Heart left ventricle (tissue), 16 donors: ENCODE measurements at regions not wholly inside any gene's neighbourhood (a gene's known extent, or its start where the extent isn't known, plus 50 kb on each side); places are given as distances from the start of the nearest gene placed in this dataset.
"Not testable (repeated sequence)": the region's sequence is repeated elsewhere in the genome, so short reads cannot be mapped to it uniquely, and the experiment has no call there.

Experiments used
- ATAC-seq, 4 donors: fragments of 200-7000 bp; cut with Tn5 transposase; one replicate each; pipeline ENCODE4 v1.9.1; 2020 to 2022; ENCODE audit warnings: moderate library complexity in 4 of 4, mild to moderate bottlenecking in 3 of 4, moderate number of reproducible peaks in 1 of 4
- DNase-seq, 5 donors: peaks; one replicate each; pipeline ENCODE4 v3.0.0-alpha.2; 2020
- H3K27ac ChIP-seq, 12 donors: fragments of 200-600 bp; sonication (generic) in 4 of 12; one replicate each; pipeline versions ENCODE4 v1.5.0 to v1.8.0; 2016 to 2022; ENCODE audit warnings: mild to moderate bottlenecking in 2 of 12
- H3K27me3 ChIP-seq, 9 donors: fragments of 200-600 bp; sonication (generic) in 2 of 9; one replicate each; pipeline versions ENCODE4 v1.5.1 to v1.8.0; 2016 to 2022; ENCODE audit warnings: mild to moderate bottlenecking in 3 of 9
- H3K36me3 ChIP-seq, 9 donors: fragments of 200-600 bp; sonication (generic) in 2 of 9; one replicate each; pipeline versions ENCODE4 v1.5.0 to v1.8.0; 2018 to 2022; ENCODE audit warnings: mild to moderate bottlenecking in 2 of 9
- H3K4me1 ChIP-seq, 12 donors: fragments of 200-600 bp; sonication (generic) in 4 of 12; one replicate each; pipeline versions ENCODE4 v1.5.0 to v1.8.0; 2016 to 2022; ENCODE audit warnings: mild to moderate bottlenecking in 3 of 12
- H3K4me3 ChIP-seq, 12 donors: fragments of 200-600 bp; sonication (generic) in 4 of 12; one replicate each; pipeline versions ENCODE4 v1.5.0 to v1.8.0; 2017 to 2022; ENCODE audit warnings: mild to moderate bottlenecking in 9 of 12, moderate library complexity in 4 of 12
- H3K9me3 ChIP-seq, 12 donors: fragments of 200-600 bp; sonication (generic) in 4 of 12; one replicate each; pipeline versions ENCODE4 v1.5.0 to v1.8.0; 2016 to 2022; ENCODE audit warnings: mild to moderate bottlenecking in 1 of 12
- POLR2A ChIP-seq, 2 donors: fragments of 450-650 bp; IDR thresholded peaks; one replicate each; pipeline ENCODE4 v1.6.1; 2017; ENCODE audit warnings: antibody characterized with exemption in 2 of 2, mild to moderate bottlenecking in 2 of 2, moderate library complexity in 2 of 2
- WGBS, 4 donors: extraction: QIAGEN DNeasy Blood & Tissue Kit in 2 of 4; methylation state at CpG; one replicate each; pipeline versions ENCODE4 v1.1.5 to v1.1.7; 2013 to 2018; 5-methylcytosine and 5-hydroxymethylcytosine counted together
- intact Hi-C, 10 donors: fragments of 100-400 bp; cut with DNase I; formaldehyde crosslinking; loops; one replicate each; pipeline versions ENCODE4 v1.11.1 to v1.14.2; 2022
- TF ChIP-seq, protein P1 (sequence below), 12 donors: fragments of 200-600 bp; sonication (generic) in 4 of 12; IDR thresholded peaks; one replicate each; pipeline versions ENCODE4 v1.5.0 to v1.8.0; 2018 to 2022; ENCODE audit warnings: antibody characterized with exemption in 12 of 12, mild to moderate bottlenecking in 5 of 12
- donor health status: ischemic (EF 13 %, LVEDD 7.1; RV severe dilation, severe dysfunction).
- donor health status: healthy with polysubstance abuse.
- donor health status: DM: no; HTN: yes; CAD: no.
- donor health status: DM: no; HTN: no; CAD: no.
- donor health status: ischemic (EF 25% LVEDD 6.9; RV normal size, moderate dysfunction).
- donor health status: ischemic (EF 25% LVEDD 5.7; RV mildly dilated, moderate dysfunction).
- donor health status: healthy.
- donor health status: DM: yes; HTN: yes; CAD: no.
- donor health status: ischemic (EF 35%, LVEDD 5.7; RV mildly dilated, moderate dysfunction).
- donor health status: nonischemic (EF 11% LVEDD 7.7; RV severe dilation, severe dysfunction).
- donor health status: DM: yes; HTN: yes; CAD: no.
- donor health status: PGD.
- donor health status: ischemic (EF 29% LVEDD 5.4; RV normal size, mild dysfunction).
- donor health status: nonischemic (EF 23%, LVEDD 6.1; RV moderate dilation, normal function).

DNA sequence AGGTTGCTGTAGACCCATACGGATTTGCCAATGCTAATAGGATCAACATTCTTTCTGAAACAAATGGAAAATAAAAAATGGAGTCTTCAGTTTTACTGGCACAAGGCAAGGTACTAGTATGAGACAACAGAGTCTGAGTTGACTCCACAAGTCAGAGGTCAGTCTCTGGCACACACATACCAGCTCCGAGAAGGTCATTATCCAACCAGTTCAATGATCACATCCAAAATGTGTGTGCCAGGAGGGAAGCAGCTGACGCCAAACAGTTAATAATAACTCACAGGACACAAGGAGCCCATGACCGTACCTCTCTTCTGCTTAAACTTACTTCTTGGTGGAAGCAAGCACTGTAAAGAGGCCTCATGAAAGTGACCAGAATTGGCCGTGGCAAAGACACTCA, 528.6 kb downstream of the ZNF516 start:
- ATAC-seq = peak in 3 of 4 donors; percentile 55 to 89 (median 87)
- H3K27ac ChIP-seq = no peak overlapping the region
- TF ChIP-seq POLR2A (IDR thresholded peaks at IDR 0.05) = no peak
- TF ChIP-seq, protein P1, sequence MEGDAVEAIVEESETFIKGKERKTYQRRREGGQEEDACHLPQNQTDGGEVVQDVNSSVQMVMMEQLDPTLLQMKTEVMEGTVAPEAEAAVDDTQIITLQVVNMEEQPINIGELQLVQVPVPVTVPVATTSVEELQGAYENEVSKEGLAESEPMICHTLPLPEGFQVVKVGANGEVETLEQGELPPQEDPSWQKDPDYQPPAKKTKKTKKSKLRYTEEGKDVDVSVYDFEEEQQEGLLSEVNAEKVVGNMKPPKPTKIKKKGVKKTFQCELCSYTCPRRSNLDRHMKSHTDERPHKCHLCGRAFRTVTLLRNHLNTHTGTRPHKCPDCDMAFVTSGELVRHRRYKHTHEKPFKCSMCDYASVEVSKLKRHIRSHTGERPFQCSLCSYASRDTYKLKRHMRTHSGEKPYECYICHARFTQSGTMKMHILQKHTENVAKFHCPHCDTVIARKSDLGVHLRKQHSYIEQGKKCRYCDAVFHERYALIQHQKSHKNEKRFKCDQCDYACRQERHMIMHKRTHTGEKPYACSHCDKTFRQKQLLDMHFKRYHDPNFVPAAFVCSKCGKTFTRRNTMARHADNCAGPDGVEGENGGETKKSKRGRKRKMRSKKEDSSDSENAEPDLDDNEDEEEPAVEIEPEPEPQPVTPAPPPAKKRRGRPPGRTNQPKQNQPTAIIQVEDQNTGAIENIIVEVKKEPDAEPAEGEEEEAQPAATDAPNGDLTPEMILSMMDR (IDR thresholded peaks at IDR 0.05) = no peak
- H3K4me1 ChIP-seq = peaks cover 0 to 8% (median 0%) of the 10 kb centered on the region in 12 donors
- no peaks in the 10 kb centered on the region for H3K36me3 ChIP-seq
- DNase-seq = no peak
- intact Hi-C loops = no loop called here
- no peaks in the 10 kb centered on the region for H3K27me3 ChIP-seq
- no peak overlapping the region for H3K4me3 ChIP-seq
- H3K9me3 ChIP-seq = no peaks in the 10 kb centered on the region
- WGBS, 4 donors = 57 to 73% (median 65%) methylated on average over 5 of the region's 5 CpGs

DNA sequence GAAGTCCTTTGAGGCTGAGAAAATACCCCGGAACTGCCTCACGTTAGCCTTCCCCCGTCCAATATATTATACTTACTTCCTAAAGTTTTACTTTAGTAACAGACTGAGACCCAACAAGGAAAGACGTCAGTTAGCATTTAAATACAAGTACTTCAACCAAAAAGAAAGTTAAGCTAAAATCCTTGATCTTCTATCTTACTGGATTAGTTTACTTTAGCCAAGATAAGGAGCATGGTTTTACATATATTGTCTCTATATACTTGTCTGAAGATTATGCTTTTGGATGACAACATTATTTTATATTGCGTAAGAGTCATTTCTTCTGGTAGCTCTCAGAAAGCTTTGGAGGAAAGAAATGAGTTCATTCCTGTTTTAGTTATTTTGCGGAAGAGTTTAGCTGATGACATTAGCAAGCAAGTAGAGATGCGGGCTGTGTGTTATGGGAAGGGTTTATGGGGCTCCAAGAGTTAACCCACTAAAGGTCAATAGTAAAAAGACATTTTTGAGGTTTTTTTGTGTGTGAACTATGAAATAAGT, 532.9 kb downstream of the ZNF516 start:
- H3K27me3 ChIP-seq = no peaks in the 10 kb centered on the region
- peaks cover 0 to 8% (median 0%) of the 10 kb centered on the region in 12 donors for H3K4me1 ChIP-seq
- no peak for ATAC-seq
- no peak for DNase-seq
- intact Hi-C loops = no loop called here
- no peak overlapping the region for H3K27ac ChIP-seq
- TF ChIP-seq, protein P1 (IDR thresholded peaks at IDR 0.05) = no peak
- TF ChIP-seq POLR2A (IDR thresholded peaks at IDR 0.05) = no peak
- H3K4me3 ChIP-seq = no peak overlapping the region
- no peaks in the 10 kb centered on the region for H3K36me3 ChIP-seq
- H3K9me3 ChIP-seq = peaks cover 0 to 4% (median 0%) of the 10 kb centered on the region in 12 donors
- 86 to 91% (median 89%) methylated on average over 7 of the region's 7 CpGs for WGBS, 4 donors

- intact Hi-C loops, H3K9me3 ChIP-seq, H3K36me3 ChIP-seq, H3K27ac ChIP-seq, H3K27me3 ChIP-seq, H3K4me1 ChIP-seq, H3K4me3 ChIP-seq: not testable (repeated sequence)
- DNase-seq = peak in 1 of 5 donors; percentile 36
- ATAC-seq = peak in 1 of 4 donors; percentile 52
- WGBS, 4 donors = 49 to 76% (median 65%) methylated on average over 4 of the region's 4 CpGs
Measured at GRCh38 chr18:75960356-75960755, 532.9 kb upstream of the SMIM21 start.

- Histone ChIP-seq H3K36me3 (no peaks in the 10 kb centered on the region), H3K4me3 (no peak overlapping the region), H3K9me3 (peaks cover 0 to 18% (median 0%) of the 10 kb centered on the region in 12 donors), H3K27ac (no peak overlapping the region), H3K4me1 (no peaks in the 10 kb centered on the region), H3K27me3 (no peaks in the 10 kb centered on the region)
- DNase-seq = no peak
- no peak for ATAC-seq
- intact Hi-C loops = no loop called here
- TF ChIP-seq POLR2A (IDR thresholded peaks at IDR 0.05) = no peak
- TF ChIP-seq, protein P1 (IDR thresholded peaks at IDR 0.05) = no peak
Measured at GRCh38 chr18:75959150-75959549, 531.6 kb upstream of the SMIM21 start.

- WGBS, 4 donors = 80 to 94% (median 83%) methylated on average over 1 of the region's 1 CpG
- H3K4me3 ChIP-seq = no peak overlapping the region
- H3K9me3 ChIP-seq = peaks cover 0 to 18% (median 0%) of the 10 kb centered on the region in 12 donors
- TF ChIP-seq POLR2A (IDR thresholded peaks at IDR 0.05) = no peak
- TF ChIP-seq, protein P1 (IDR thresholded peaks at IDR 0.05) = no peak
- H3K4me1 ChIP-seq = no peaks in the 10 kb centered on the region
- no peak overlapping the region for H3K27ac ChIP-seq
- intact Hi-C loops = no loop called here
- ATAC-seq (no peak), DNase-seq (no peak)
- no peaks in the 10 kb centered on the region for H3K36me3 ChIP-seq
- H3K27me3 ChIP-seq = no peaks in the 10 kb centered on the region
Measured at GRCh38 chr18:75958683-75959082, 531.2 kb upstream of the SMIM21 start.
